NB4 (cell line): ENCODE measurements at regions not wholly inside any gene's neighbourhood (a gene's known extent, or its start where the extent isn't known, plus 50 kb on each side); places are given as distances from the start of the nearest gene placed in this dataset.

Experiments
- DNase-seq: peaks from one replicate; pipeline ENCODE4 v3.0.0; 2010; ENCODE audit warnings: low read depth
- H3K4me3 ChIP-seq: one replicate; pipeline ENCODE4 v1.5.1; 2011; ENCODE audit warnings: mild to moderate bottlenecking, low read depth, low read length, moderate library complexity
- CTCF ChIP-seq: IDR thresholded peaks from one replicate; pipeline ENCODE4 v1.5.1; 2012; ENCODE audit warnings: low read depth, low read length
- MYC ChIP-seq: IDR thresholded peaks from 2 replicates; pipeline ENCODE4 v1.6.1; 2011; ENCODE audit warnings: low read depth, low read length
- POLR2A ChIP-seq: IDR thresholded peaks from 2 replicates; pipeline ENCODE4 v1.6.1; 2011; ENCODE audit warnings: mild to moderate bottlenecking; ENCODE audit not compliant: insufficient read length; ENCODE audit errors: extremely low read depth
- TF ChIP-seq, protein P1 (sequence below): IDR thresholded peaks from 2 replicates; pipeline ENCODE4 v1.6.1; 2011; ENCODE audit warnings: low read depth, low read length

- no peak for DNase-seq
- no peak overlapping the region for H3K4me3 ChIP-seq
- TF ChIP-seq POLR2A (no peak), MYC (no peak), CTCF (no peak)
- TF ChIP-seq, protein P1, sequence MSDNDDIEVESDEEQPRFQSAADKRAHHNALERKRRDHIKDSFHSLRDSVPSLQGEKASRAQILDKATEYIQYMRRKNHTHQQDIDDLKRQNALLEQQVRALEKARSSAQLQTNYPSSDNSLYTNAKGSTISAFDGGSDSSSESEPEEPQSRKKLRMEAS = no peak
These were observed 112.2 kb upstream of the ZNF91 start for GRCh38 chr19:23507446-23507845.

DNA sequence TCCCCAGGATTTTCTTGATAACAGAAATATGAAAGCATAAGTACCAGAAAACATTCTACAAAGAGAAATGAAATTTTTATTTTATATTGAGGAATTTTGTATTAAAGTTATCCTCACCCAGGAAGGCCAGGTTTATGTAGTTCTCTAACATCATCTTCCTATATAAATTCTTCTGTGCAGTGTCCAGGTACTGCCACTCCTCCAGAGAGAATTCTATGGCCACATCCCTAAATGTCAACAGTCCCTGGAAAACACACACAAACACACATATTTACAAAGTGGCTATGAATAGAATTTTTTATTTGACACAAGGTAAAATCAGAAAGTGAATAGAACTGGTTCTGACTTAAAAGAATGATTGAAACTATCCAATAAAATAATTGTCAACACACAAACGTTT is 110.5 kb upstream of the ZNF91 start:
- DNase-seq = no peak
- no peak for TF ChIP-seq POLR2A
- no peak for TF ChIP-seq CTCF
- TF ChIP-seq, protein P1 = no peak
- TF ChIP-seq MYC = no peak

GRCh38 chr19:23482829-23483228 is 87.6 kb upstream of the ZNF91 start:
- DNase-seq = no peak
- TF ChIP-seq, protein P1 = no peak
- no peak for TF ChIP-seq MYC
- no peak for TF ChIP-seq CTCF
- TF ChIP-seq POLR2A = no peak
- no peak overlapping the region for H3K4me3 ChIP-seq

More for the DNA sequence above, 110.5 kb upstream of the ZNF91 start:
- H3K4me3 ChIP-seq = no peak overlapping the region

GRCh38 chr19:23481043-23481442 is 85.8 kb upstream of the ZNF91 start:
- no peak overlapping the region for H3K4me3 ChIP-seq
- no peak for DNase-seq
- TF ChIP-seq CTCF = no peak

DNA sequence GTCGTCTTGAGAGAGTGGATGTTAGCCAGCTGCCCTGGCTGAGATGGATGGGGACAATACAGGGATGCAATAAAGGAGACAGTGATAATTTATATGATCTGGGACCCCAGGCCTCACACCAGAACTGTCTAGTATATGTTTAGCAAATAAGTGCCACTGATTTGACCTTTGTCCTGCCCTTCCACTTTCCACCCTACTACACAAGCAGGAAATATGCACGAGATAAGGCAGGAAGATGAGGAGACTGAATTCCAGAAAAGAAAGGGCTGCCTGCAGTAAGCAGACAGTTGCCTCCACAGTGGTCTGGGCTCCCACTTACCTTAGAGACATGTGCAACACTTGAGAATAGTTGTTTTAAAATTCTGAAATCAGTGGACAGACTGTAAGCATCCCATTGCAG is 80.2 kb upstream of the ZNF91 start:
- no peak for DNase-seq
- TF ChIP-seq, protein P1 = no peak
- TF ChIP-seq MYC (no peak), POLR2A (no peak), CTCF (no peak)
- H3K4me3 ChIP-seq = no peak overlapping the region

DNA sequence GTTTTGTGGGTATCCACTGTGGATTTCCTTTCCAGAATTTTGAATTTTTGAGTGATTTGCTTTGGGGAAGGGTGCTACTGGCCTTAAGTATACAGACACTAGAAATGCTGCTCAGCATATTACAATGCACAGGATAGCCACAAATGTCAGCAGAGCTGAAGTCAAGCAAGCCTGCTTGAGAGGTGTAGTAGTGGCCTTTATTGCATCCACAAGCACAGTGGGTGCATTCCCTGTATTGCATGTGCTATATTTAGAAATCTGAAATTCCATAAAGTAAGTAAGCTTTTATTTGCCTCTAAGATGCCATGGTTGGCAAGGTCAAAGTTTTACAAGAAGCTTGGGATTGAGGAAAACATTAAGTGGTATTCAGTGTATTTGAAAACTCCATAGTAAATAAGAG is 79.5 kb upstream of the ZNF91 start:
- H3K4me3 ChIP-seq = no peak overlapping the region
- TF ChIP-seq, protein P1 = no peak
- TF ChIP-seq POLR2A (no peak), CTCF (no peak), MYC (no peak)
- no peak for DNase-seq
